ENCODE measurements at regions not wholly inside any gene's neighbourhood (a gene's known extent, or its start where the extent isn't known, plus 50 kb on each side); places are given as distances from the start of the nearest gene placed in this dataset.

DNA sequence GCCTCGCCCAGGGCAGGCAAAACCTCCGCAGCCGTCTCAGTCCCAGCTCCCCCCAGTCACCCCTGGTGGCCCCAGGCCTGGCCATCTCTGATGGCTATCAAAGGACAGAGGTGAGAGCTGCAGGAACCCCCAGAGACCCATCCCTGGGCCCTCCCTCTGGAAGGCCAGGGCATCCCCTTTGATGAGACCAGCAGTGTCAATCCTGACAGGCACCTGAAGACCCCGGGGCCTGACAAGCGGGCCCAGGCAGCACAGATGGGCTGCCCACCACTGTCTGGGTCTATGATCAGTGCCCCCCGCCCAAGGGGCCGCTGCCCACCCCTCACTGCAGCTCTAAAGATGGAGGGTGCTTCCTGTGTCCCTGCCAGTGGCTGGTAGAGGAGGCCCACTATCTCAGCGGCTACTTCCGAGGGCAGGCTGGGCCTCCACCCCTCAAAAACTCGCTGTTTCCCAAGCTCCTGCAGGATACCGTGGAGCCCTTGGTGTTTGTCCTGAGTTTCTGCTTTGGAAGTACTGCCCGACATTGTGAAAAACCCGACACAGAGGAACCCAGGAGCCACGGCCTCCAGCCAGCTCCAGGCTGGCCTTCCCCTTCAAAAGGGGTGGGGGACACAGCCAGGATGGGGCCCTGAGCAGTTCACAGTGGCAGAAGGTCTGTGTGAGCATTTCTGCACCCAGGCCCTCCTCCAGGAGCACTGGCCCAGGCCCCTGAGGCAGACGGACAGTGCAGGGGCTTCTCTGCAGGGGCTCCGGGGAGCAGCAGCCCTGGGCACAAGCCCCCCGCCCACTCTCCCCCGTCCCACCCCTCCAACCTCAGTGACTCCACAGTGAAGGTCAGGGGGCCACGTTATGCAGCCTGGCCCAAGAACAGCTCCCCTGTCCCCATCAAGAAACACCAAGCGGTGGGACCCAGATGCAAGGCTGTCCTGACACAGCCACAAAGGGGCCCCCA lies 99.2 kb downstream of the PDGFA start:
- DNase-seq (no peak), ATAC-seq (ENCODE audit: low read depth in 2 of 2) (no peak)
- Mint-ChIP-seq H3K27me3 (no peaks in the 10 kb centered on the region), H3K9me3 (peaks cover 0 to 5% (median 2%) of the 10 kb centered on the region in 7 donors), H3K4me1 (no peaks in the 10 kb centered on the region), H3K36me3 (no peaks in the 10 kb centered on the region), H3K4me3 (peak overlapping the region in 1 of 4 donors; percentile 27), H3K27ac (no peak overlapping the region)
- Histone ChIP-seq H3K9me3 (ENCODE audit: control insufficient read depth in 2 of 2, low read length in 2 of 2) (peaks cover 0 to 10% of the 10 kb centered on the region in 2 experiments), H3K4me3 (ENCODE audit: low read depth, low read length) (no peak overlapping the region), H3K4me1 (ENCODE audit: control insufficient read depth, insufficient read depth, low read length, poor library complexity, severe bottlenecking) (no peaks in the 10 kb centered on the region), H3K36me3 (ENCODE audit: control insufficient read depth, insufficient read depth, low read length) (no peaks in the 10 kb centered on the region), H3K27me3 (ENCODE audit: control insufficient read depth, insufficient read depth, low read length) (no peaks in the 10 kb centered on the region), H3K27ac (ENCODE audit: insufficient read depth, low read length, poor library complexity, severe bottlenecking) (no peak overlapping the region)

DNA sequence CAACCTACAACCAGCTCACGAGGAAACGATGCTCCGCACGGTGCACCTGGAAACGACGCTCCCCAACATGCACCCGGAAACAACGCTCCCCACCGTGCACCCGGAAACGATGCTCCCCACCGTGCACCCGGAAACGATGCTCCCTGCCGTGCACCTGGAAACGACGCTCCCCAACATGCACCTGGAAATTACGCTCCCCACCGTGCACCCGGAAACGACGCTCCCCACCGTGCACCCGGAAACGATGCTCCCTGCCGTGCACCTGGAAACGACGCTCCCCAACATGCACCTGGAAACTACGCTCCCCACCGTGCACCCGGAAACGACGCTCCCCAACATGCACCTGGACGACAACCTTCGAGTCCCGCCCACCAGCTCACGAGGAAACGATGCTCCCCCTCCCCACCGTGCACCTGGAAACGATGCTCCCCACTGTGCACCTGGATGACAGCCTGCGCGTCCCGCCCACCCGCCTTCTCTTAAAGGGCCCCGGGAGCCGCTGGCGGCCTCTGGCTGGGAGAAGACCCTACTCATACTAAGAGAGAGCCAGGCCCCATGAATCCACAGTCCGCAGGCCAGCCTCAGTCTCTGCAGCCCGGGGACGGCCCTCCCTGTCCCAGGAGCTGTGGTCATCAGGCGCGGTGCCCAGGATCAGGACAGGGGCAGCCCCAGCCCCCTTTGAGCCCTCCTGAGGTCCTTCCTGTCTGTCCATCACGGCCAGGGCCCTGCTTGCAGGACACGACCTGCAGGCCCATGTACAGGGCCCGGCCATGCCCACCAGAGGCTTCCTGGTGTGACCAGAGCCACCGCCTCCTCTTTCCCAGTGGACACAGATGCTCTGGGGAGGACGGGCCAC lies 98.3 kb downstream of the PDGFA start:
- Mint-ChIP-seq H3K36me3 (no peaks in the 10 kb centered on the region), H3K9me3 (peaks cover 0 to 5% (median under 1%) of the 10 kb centered on the region in 7 donors), H3K4me3 (peak overlapping the region in 1 of 4 donors; percentile 8), H3K27ac (peak overlapping the region in 1 of 3 donors; percentile 67), H3K4me1 (no peaks in the 10 kb centered on the region), H3K27me3 (no peaks in the 10 kb centered on the region)
- no peak overlapping the region for H3K4me3 ChIP-seq (ENCODE audit: low read depth, low read length)
- ATAC-seq (ENCODE audit: low read depth in 2 of 2): no peak
- H3K9me3 ChIP-seq (ENCODE audit: control insufficient read depth in 2 of 2, low read length in 2 of 2): peaks cover 0 to 10% of the 10 kb centered on the region in 2 experiments
- H3K27ac ChIP-seq (ENCODE audit: insufficient read depth, low read length, poor library complexity, severe bottlenecking): no peak overlapping the region
- H3K27me3 ChIP-seq (ENCODE audit: control insufficient read depth, insufficient read depth, low read length): no peaks in the 10 kb centered on the region
- DNase-seq: peak in 2 of 3 donors; percentile 8 to 22
- no peaks in the 10 kb centered on the region for H3K4me1 ChIP-seq (ENCODE audit: control insufficient read depth, insufficient read depth, low read length, poor library complexity, severe bottlenecking)
- no peaks in the 10 kb centered on the region for H3K36me3 ChIP-seq (ENCODE audit: control insufficient read depth, insufficient read depth, low read length)

DNA sequence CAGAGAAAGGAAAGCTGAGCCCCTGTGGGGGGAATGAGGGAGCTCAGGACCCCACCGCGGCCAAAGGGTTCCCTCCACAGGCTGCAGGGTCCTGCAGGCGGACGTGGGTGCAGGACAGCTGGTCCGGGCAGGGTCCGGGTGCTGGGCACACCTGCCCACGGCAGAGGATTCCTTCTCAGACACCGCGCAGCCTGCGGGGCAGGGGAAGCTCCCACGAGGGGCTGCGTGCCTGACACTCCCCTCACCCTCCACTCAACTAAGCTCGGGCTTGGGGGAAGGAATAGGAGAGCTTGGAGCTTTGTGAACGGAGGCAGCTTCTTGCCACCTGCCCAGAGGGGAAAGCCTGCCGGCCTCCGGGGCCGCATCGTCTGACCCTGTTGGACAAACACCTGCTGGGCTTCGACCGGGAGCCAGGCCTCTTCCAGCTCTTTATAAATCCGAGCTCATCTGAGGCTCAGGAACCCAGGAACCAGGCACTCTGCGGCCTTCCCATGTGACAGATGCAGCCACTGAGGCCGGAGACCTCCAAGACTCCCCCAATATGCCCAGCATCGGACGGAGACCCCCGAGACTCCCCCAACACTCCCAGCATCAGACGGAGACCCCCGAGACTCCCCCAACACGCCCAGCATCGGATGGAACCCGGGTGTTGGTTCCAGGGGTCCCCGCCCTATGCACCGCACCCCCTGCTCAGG lies 97.3 kb downstream of the PDGFA start:
- no peak overlapping the region for H3K4me3 Mint-ChIP-seq
- no peaks in the 10 kb centered on the region for H3K27me3 ChIP-seq (ENCODE audit: control insufficient read depth, insufficient read depth, low read length)

DNA sequence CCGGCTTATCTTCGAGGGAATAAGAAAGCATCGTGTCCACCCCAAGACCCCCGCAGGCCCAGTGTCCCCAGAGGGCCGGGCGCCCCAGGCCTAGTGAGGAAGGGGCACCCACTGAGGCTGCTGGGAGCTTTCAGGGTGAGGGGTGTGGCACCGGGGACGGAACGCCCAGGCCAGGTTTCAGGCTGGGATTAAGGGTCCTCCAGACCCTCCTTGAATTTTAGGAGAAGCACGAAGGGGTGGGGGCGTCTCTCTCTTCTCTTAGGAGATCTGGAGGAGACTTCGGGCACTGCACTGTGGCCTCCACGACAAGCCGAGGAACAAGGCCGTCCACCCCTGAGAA lies 96.8 kb downstream of the PDGFA start:
- no peak overlapping the region for H3K27ac ChIP-seq (ENCODE audit: insufficient read depth, low read length, poor library complexity, severe bottlenecking)
- H3K27me3 Mint-ChIP-seq: no peaks in the 10 kb centered on the region
- H3K4me3 Mint-ChIP-seq: no peak overlapping the region
- H3K9me3 ChIP-seq (ENCODE audit: control insufficient read depth in 2 of 2, low read length in 2 of 2): peaks cover 0 to 7% of the 10 kb centered on the region in 2 experiments
- H3K4me3 ChIP-seq (ENCODE audit: low read depth, low read length): no peak overlapping the region
- DNase-seq (no peak), ATAC-seq (ENCODE audit: low read depth in 2 of 2) (no peak)
- H3K36me3 ChIP-seq (ENCODE audit: control insufficient read depth, insufficient read depth, low read length): no peaks in the 10 kb centered on the region
- no peaks in the 10 kb centered on the region for H3K36me3 Mint-ChIP-seq
- H3K27ac Mint-ChIP-seq: no peak overlapping the region
- no peaks in the 10 kb centered on the region for H3K4me1 Mint-ChIP-seq
- no peaks in the 10 kb centered on the region for H3K4me1 ChIP-seq (ENCODE audit: control insufficient read depth, insufficient read depth, low read length, poor library complexity, severe bottlenecking)
- H3K9me3 Mint-ChIP-seq: peaks cover 0 to 4% (median 0%) of the 10 kb centered on the region in 7 donors
- no peaks in the 10 kb centered on the region for H3K27me3 ChIP-seq (ENCODE audit: control insufficient read depth, insufficient read depth, low read length)

More for the DNA sequence above, 97.3 kb downstream of the PDGFA start:
- Mint-ChIP-seq H3K27me3 (no peaks in the 10 kb centered on the region), H3K27ac (no peak overlapping the region), H3K9me3 (peaks cover 0 to 5% (median 0%) of the 10 kb centered on the region in 7 donors), H3K36me3 (no peaks in the 10 kb centered on the region), H3K4me1 (no peaks in the 10 kb centered on the region)
- no peaks in the 10 kb centered on the region for H3K4me1 ChIP-seq (ENCODE audit: control insufficient read depth, insufficient read depth, low read length, poor library complexity, severe bottlenecking)
- no peaks in the 10 kb centered on the region for H3K36me3 ChIP-seq (ENCODE audit: control insufficient read depth, insufficient read depth, low read length)
- DNase-seq: no peak
- H3K4me3 ChIP-seq (ENCODE audit: low read depth, low read length): no peak overlapping the region
- no peak for ATAC-seq (ENCODE audit: low read depth in 2 of 2)
- H3K9me3 ChIP-seq (ENCODE audit: control insufficient read depth in 2 of 2, low read length in 2 of 2): peaks cover 0 to 10% of the 10 kb centered on the region in 2 experiments
- H3K27ac ChIP-seq (ENCODE audit: insufficient read depth, low read length, poor library complexity, severe bottlenecking): no peak overlapping the region

DNA sequence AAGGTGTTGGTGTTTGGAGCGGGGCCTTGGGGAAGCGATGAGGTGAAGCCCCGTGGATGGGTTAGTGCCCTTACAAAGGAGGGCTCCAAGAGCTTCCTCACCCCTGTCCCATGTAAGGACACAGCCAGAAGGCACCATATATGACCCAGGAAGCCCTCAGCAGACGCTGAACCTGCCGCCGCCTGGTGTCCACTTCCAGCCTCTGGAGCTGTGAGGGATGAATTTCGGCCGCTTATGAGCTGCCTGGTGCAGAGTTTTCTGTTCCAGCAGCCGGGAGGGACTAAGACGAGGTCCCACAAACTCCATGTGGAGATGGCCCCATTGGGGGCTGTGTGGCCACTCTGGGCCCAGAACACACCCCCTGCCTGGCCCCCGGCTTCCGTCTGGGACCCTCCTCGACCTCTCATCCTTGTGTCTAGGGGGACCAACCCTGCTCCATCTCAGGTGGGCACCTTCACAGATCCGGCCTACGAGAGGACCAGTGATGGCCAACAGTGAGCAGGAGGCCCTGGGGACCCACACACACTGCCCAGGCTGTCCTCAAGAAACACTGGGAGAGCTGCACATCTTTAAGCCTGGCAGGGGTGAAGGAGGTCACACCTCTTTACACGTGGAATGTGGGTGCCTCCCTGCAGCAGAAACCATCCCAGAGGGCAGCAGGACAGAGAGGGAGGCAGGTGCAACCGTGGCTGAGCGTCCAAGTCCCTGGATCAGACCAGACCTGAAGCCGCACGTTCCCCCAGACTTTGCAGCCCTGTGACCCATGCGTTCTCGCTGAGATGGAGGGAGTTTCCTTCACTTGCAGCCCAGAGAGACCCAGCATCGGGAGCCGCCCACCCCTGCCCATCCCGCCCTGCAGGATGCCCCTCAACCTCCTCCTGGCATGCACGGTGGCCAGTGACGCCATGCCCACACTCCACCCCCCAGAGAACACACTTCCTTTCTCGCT lies 96.1 kb downstream of the PDGFA start:
- no peak for ATAC-seq (ENCODE audit: low read depth in 2 of 2)
- Mint-ChIP-seq H3K27ac (no peak overlapping the region), H3K27me3 (no peaks in the 10 kb centered on the region)

DNA sequence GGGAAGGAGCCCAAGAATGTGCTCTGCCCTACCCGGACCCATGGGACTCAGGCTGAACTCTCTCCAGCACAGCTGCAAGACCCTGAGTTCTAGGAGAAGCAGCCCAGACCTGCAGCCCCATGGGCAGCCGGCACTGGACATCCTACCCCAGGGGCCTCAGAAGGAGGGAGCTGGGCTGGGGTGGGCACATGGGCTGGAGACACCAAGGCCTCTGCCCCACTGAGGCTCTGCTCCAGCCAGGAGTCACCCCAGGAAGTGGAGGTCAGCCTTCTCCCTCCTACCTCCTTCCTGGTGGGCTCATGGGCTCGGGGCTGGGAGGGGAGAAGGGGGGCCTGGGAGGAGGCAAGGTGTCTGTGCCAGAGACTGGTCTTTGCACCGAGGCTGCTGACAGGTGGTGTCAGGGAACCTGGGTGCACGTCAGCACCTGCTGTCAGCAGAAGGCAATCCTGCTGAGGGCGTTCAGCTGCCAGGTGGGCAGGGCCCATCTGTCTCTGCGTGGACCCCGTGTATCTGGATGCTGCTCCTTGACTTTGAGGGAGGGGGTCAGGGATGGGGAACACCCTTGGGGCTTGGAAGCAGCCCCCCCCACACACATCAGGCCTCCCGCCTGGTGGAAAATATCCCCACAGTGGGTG lies 95.2 kb downstream of the PDGFA start:
- DNase-seq (no peak), ATAC-seq (ENCODE audit: low read depth in 2 of 2) (no peak)
- H3K9me3 Mint-ChIP-seq: no peaks in the 10 kb centered on the region
- Histone ChIP-seq H3K4me3 (ENCODE audit: low read depth, low read length) (no peak overlapping the region), H3K9me3 (ENCODE audit: control insufficient read depth in 2 of 2, low read length in 2 of 2) (no peaks in the 10 kb centered on the region), H3K36me3 (ENCODE audit: control insufficient read depth, insufficient read depth, low read length) (no peaks in the 10 kb centered on the region), H3K4me1 (ENCODE audit: control insufficient read depth, insufficient read depth, low read length, poor library complexity, severe bottlenecking) (no peaks in the 10 kb centered on the region), H3K27ac (ENCODE audit: insufficient read depth, low read length, poor library complexity, severe bottlenecking) (no peak overlapping the region), H3K27me3 (ENCODE audit: control insufficient read depth, insufficient read depth, low read length) (no peaks in the 10 kb centered on the region)
- no peaks in the 10 kb centered on the region for H3K4me1 Mint-ChIP-seq
- no peak overlapping the region for H3K27ac Mint-ChIP-seq
- H3K4me3 Mint-ChIP-seq: no peak overlapping the region
- no peaks in the 10 kb centered on the region for H3K27me3 Mint-ChIP-seq
- no peaks in the 10 kb centered on the region for H3K36me3 Mint-ChIP-seq

More for the DNA sequence above, 96.1 kb downstream of the PDGFA start:
- Mint-ChIP-seq H3K4me3 (no peak overlapping the region), H3K4me1 (no peaks in the 10 kb centered on the region), H3K36me3 (no peaks in the 10 kb centered on the region), H3K9me3 (no peaks in the 10 kb centered on the region)
- no peaks in the 10 kb centered on the region for H3K27me3 ChIP-seq (ENCODE audit: control insufficient read depth, insufficient read depth, low read length)
- no peaks in the 10 kb centered on the region for H3K4me1 ChIP-seq (ENCODE audit: control insufficient read depth, insufficient read depth, low read length, poor library complexity, severe bottlenecking)
- no peaks in the 10 kb centered on the region for H3K9me3 ChIP-seq (ENCODE audit: control insufficient read depth in 2 of 2, low read length in 2 of 2)
- no peak for DNase-seq
- H3K27ac ChIP-seq (ENCODE audit: insufficient read depth, low read length, poor library complexity, severe bottlenecking): no peak overlapping the region
- no peaks in the 10 kb centered on the region for H3K36me3 ChIP-seq (ENCODE audit: control insufficient read depth, insufficient read depth, low read length)
- no peak overlapping the region for H3K4me3 ChIP-seq (ENCODE audit: low read depth, low read length)
